Left kidney (tissue), 1 donor: ENCODE measurements at regions not wholly inside any gene's neighbourhood (a gene's known extent, or its start where the extent isn't known, plus 50 kb on each side); places are given as distances from the start of the nearest gene placed in this dataset.
"Not testable (repeated sequence)": the region's sequence is repeated elsewhere in the genome, so short reads cannot be mapped to it uniquely, and the experiment has no call there.

Experiments used
- DNase-seq: peaks from one replicate; pipeline ENCODE4 v3.0.0-alpha.2; 2013

- no peak for DNase-seq
These were observed 149.4 kb upstream of the CHST15 start for GRCh38 chr10:124242791-124243190.

DNA sequence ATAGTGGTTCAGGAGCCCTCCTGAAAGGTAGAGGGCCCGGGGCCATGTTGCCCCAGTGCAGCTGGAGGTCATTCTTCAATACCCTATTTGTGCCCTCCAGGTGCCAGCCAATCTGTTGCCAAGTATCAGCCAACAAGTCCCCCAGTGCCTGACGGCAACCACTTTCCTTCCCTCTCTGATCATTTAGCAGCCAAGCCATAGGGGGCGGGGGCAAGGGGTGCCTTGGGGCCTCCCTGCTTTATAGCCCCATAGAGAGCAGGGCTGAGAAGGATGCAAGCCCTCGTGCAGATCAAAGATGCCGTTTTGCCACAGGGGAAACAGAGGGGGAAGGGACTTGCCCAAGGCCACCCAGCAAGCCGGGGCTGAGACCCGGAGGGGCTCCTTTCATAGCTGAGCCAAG, 149.0 kb upstream of the CHST15 start:
- DNase-seq = no peak

- DNase-seq = not testable (repeated sequence)
These were observed 148.1 kb upstream of the CHST15 start for GRCh38 chr10:124241510-124241909.

DNA sequence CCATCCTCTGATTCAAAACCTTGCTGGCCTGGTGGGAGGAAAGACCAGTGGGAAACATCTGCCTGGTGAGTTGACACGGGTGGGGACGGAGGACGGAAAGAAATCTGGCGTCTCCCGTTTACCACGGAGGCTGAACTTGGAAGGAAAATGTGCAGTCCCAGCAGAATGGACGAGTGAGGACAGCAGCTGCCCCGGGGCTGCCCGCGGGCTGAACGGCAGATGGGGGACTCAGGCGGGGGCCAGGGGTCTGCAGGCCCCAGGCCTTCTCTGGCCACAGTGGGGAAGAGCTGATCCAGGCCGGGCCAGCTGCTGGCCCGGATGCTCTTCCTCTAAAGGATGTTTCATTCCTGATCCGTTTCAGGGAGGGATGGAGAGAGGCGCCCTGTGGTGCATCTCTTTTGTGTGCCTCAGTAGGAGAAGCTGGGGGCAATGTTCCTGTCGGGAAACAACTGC, 147.5 kb upstream of the CHST15 start:
- DNase-seq = no peak

DNA sequence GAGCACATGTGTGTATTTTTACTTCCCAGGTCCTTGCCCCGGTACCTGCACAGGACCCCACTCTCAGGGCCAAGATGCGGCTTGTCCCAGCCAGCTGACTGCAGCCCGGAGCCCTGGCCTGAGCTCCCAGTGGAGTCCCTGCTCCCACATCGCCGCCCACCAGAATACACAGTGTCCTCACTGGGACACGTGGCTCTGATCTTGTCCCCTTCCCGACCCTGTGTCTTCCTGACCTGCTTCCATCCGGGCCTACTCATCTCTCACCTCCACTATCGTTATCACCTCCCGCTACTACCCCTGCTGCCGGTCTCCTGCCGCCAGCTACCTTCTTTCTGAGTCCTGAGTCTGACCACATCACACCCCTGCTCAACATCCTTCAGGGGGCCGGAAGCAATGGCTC, 146.3 kb upstream of the CHST15 start:
- no peak for DNase-seq

DNA sequence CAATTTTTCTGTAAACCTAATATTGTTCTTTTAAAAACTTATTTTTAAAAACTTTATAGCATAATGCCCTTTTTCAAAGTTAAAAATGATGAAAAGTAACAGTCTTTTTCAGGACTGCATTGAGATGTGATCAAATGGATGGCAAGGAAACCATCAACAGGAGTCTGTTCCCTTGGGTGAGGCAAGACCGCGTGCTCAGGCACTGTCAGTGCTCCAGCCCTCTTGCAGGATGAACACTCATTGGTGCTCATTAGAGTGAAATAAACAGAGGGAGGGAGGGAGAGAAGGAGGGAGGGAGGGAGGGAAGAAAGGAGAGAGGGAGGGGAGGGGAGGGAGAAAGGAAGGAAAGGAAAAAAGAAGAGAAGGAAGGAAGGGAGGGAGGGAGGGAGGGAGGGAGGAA, 145.7 kb upstream of the CHST15 start:
- DNase-seq = no peak

- DNase-seq = no peak
These were observed 145.0 kb upstream of the CHST15 start for GRCh38 chr10:124238367-124238766.

- no peak for DNase-seq
These were observed 144.0 kb upstream of the CHST15 start for GRCh38 chr10:124237282-124237961.

GRCh38 chr10:124236816-124237215, 143.4 kb upstream of the CHST15 start:
- DNase-seq = no peak

- no peak for DNase-seq
These were observed 142.7 kb upstream of the CHST15 start for GRCh38 chr10:124236136-124236535.

GRCh38 chr10:124235232-124235631, 141.8 kb upstream of the CHST15 start:
- DNase-seq = no peak

DNA sequence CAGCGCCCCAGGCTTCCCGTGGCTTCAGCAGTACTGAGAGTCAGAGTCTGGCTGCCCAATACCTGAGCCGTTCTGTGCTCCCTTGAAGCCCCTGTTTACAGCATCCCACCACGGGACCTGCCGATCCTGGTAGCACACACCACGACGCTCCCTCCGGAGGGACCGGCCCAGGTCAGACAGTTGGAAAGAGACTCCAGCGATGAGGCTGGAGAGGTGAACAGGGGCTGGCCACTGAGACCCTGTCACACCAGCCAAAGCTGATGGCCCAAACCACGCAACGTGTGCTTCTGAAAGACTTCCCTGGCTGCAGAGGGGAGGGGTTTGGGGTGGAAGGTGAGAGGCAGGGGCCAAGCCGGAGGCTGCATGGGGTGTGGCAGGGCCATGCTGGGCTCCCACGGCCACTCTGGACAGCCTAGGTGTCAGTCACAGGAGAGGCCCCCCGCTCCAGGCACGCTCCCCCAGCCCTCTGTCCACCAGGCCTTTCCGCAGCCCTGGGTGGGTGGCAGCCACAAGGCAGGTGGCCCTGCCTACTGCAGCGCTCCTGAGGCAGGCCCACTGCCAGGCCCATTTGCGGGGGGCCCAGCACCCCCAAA, 140.2 kb upstream of the CHST15 start:
- DNase-seq = no peak

DNA sequence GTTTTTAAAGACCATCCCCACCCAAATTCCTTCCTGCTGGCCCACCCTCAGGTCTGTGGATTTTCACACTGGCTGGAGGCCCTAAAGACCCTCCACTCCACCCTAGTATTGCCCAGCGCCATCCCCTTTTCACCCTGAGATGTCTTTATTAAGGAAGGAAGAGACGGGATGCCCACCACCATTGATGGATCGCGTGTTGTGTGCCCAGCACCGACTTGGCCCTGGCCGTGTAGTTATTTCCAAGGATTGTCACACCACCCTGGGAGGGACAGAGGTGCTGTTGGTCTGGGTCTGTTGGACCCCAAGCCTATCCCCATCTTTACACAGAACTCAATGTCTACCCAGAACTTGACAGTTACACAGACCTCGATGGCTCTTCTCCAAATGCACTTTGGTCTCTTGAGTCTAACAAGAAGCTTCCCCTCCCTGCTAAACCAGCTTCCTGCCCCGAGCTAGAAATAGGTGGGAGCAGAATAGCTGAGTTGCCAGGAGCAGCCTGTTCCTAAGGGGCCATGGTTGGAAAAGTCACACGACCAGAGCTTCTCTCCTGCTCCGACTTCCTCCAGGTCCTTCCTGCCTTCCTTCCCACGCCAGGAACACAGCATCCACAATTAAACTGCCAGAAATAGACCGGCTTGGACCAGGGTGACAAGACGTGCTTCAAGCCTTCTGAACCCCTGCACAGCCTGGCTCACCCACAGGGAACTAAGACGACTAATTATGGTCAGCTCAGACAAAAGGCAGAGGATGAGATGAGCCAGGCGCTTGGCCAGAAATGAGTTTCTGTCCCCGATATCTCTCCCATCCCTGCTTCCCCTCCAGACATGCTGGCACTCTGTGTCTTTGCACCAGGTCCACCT, 139.5 kb upstream of the CHST15 start:
- DNase-seq = no peak

DNA sequence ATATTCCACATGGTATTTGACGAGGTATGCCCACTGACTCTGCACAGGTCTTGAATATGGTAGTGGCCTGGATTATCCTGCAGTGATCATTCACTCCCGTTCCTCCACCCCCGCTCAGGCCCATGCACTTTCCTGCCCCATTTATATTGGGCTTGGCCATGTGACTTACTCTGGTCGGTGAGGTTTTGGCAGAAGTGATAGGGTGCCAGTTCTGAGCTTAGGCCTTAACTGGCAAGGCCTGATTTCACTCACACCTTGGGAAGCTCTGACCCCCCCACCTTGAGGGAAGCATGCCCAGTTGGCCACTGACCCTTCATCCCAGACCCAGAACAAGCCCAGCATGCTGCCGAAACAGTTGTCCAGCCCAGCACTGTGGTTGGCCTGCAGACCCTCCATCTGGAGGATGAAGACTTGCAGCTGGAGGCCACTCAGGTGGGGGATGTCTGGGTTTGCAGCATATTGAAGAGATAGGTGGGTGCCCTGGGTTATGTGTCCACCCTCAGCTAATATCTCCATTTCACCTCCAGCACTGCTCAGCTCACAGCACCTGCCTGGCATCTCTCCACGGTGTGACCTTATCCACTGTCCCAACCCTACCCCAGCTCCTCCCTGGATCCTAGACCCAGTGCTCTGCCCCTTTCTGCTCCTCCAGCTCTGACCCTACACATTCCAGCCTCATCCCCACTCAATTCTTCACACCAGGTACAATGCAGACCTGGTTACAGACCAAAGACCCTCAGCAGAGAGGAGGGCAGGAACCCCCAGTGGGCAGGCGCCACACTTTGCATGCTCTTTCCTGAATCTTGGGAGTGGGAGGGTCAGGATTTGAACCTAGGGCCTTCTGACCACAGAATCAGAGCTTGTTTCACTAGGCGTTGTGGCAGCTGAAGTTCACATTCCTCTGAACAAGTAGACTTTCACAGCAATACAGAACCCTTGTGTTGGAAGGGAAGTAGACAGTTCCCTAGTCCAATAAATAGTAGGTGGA, 138.1 kb upstream of the CHST15 start:
- no peak for DNase-seq

DNA sequence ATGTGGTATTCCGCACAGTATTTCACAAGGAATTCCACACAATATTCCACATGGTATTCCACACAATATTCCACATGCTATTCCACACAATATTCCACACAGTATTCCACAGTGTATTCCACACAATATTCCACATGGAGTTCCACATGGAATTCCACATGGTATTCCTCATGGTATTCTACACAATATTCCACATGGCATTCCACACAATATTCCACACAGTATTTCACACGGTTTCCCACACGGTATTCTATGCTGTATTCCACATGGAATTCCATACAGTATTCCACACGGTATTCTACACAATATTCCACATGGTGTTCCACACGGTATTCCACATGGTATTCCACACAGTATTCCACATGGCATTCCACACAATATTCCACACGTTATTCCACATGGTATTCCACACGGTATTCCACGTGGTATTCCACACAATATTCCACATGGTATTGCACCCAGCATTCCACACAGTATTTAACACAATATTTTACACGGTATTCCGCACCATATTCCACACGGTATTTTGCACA, 137.3 kb upstream of the CHST15 start:
- no peak for DNase-seq

- DNase-seq = no peak
These were observed 136.7 kb upstream of the CHST15 start for GRCh38 chr10:124229989-124230634.

DNA sequence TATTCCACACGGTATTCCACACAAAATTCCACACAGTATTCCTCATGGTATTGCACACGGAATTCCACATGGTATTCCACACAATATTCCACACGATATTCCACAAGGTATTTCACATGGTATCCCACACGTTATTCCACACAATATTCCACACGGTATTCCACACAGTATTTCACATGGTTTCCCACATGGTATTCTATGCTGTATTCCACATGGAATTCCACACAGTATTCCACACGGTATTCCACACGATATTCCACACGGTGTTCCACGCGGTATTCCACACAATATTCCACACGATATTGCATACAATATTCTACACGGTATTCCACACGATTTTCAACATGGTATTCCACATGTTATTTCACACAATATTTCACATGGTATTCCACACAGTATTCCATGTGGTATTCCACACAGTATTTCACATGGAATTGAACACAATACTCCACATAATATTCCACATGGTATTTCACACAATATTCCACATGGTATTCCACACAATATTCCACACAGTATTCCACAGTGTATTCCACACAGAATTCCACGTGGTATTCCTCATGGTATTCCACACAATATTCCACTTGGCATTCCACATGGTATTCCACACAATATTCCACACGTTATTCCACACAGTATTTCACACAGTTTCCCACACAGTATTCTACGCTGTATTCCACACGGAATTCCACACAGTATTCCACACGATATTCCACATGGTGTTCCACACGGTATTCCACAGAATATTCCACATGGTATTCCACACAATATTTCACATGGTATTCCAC, 136.0 kb upstream of the CHST15 start:
- DNase-seq = no peak

DNA sequence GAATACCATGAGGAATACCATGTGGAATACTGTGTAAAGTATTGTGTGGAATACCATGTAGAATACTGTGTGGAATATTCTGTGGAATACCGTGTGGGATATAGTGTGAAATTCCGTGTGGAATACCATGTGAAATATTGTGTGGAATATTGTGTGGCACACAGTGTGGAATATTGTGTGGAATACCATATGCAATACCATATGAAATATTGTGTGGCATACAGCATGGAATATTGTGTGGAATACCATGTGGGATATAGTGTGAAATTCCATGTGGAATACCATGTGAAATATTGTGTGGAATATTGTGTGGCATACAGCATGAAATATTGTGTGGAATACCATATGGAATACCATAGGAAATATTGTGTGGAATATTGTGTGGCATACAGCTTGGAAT, 135.1 kb upstream of the CHST15 start:
- no peak for DNase-seq

DNA sequence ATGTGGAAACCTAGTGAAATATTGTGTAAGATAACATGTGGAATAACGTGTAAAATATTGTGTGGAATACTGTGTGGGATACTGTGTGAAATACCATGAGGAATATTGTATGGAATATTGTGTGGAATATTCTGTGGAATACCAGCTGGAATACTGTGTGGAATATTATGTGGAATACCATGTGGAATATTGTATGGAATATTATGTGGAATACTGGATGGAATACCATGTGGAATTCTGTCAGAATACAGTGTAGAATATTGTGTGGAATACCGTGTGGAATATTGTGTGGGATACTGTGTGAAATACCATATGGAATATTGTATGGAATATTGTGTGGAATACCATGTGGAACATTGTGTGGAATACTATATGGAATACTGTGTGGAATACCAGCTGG, 134.6 kb upstream of the CHST15 start:
- DNase-seq = no peak
